Natural killer cell (primary cell): ENCODE measurements at regions not wholly inside any gene's neighbourhood (a gene's known extent, or its start where the extent isn't known, plus 50 kb on each side); places are given as distances from the start of the nearest gene placed in this dataset.

ENCODE experiments used
- ATAC-seq, 3 donors: fragments of 150-1000 bp in 2 of 3; fragments of 200-7000 bp in 1 of 3; cut with Tn5 transposase; 1 replicate in 1 of 3; 2 replicates in 2 of 3; pipeline ENCODE4 v1.10.0; 2021; ENCODE audit warnings: mild to moderate bottlenecking in 2 of 3, moderate library complexity in 2 of 3
- DNase-seq, 2 donors: peaks; one replicate each; pipeline versions ENCODE4 v3.0.0 to v3.0.0-alpha.2; 2013 to 2021; ENCODE audit warnings: mixed read lengths in 1 of 2
- H3K27ac ChIP-seq: one replicate; pipeline ENCODE4 v1.5.1; 2013; ENCODE audit warnings: mild to moderate bottlenecking, low read length
- H3K27me3 ChIP-seq: one replicate; pipeline ENCODE4 v1.6.1; 2013; ENCODE audit warnings: low read length; ENCODE audit not compliant: control insufficient read depth, insufficient read depth
- H3K36me3 ChIP-seq: one replicate; pipeline ENCODE4 v1.6.1; 2013; ENCODE audit warnings: low read length; ENCODE audit not compliant: control insufficient read depth, insufficient read depth
- H3K4me1 ChIP-seq: one replicate; pipeline ENCODE4 v1.6.1; 2013; ENCODE audit warnings: low read length; ENCODE audit not compliant: control insufficient read depth, insufficient read depth
- H3K4me3 ChIP-seq: one replicate; pipeline ENCODE4 v1.5.1; 2013; ENCODE audit warnings: low read length
- H3K9me3 ChIP-seq: one replicate; pipeline ENCODE4 v1.6.1; 2013; ENCODE audit warnings: low read length; ENCODE audit not compliant: control insufficient read depth, insufficient read depth
- H3K27ac Mint-ChIP-seq, 2 donors: one replicate each; pipeline ENCODE4 v1.8.0; 2022; ENCODE audit warnings: mild to moderate bottlenecking in 2 of 2, mixed read lengths in 2 of 2, moderate library complexity in 1 of 2
- H3K27me3 Mint-ChIP-seq, 2 donors: one replicate each; pipeline ENCODE4 v1.8.0; 2022; ENCODE audit warnings: low read depth in 2 of 2, mixed read lengths in 2 of 2
- H3K36me3 Mint-ChIP-seq: one replicate; pipeline ENCODE4 v1.8.0; 2022; ENCODE audit warnings: mixed read lengths
- H3K4me1 Mint-ChIP-seq, 2 donors: one replicate each; pipeline ENCODE4 v1.8.0; 2022; ENCODE audit warnings: mixed read lengths in 2 of 2
- H3K4me3 Mint-ChIP-seq: one replicate; pipeline ENCODE4 v1.8.0; 2022; ENCODE audit warnings: mild to moderate bottlenecking, moderate library complexity, mixed read lengths
- H3K9me3 Mint-ChIP-seq, 2 donors: one replicate each; pipeline ENCODE4 v1.8.0; 2022; ENCODE audit warnings: mixed read lengths in 2 of 2
- CTCF ChIP-seq: fragments of 200-600 bp; IDR thresholded peaks from one replicate; pipeline ENCODE4 v1.8.0; 2022; ENCODE audit warnings: antibody characterized with exemption
- WGBS: methylation state at CpG from one replicate; pipeline ENCODE4 v1.1.7; 2013; ENCODE audit warnings: missing lambda C conversion rate; ENCODE audit not compliant: insufficient coverage; 5-methylcytosine and 5-hydroxymethylcytosine counted together
- intact Hi-C: fragments of 100-400 bp; cut with micrococcal nuclease; formaldehyde crosslinking; loops from one replicate; pipeline ENCODE4 v1.14.2; 2022

- no peaks in the 10 kb centered on the region for H3K36me3 Mint-ChIP-seq
- H3K27me3 ChIP-seq: no peaks in the 10 kb centered on the region
- no peak overlapping the region for H3K4me3 Mint-ChIP-seq
- H3K9me3 ChIP-seq: peaks cover 2% of the 10 kb centered on the region
- no peaks in the 10 kb centered on the region for H3K27me3 Mint-ChIP-seq
- H3K4me1 ChIP-seq: no peaks in the 10 kb centered on the region
- no peak for TF ChIP-seq CTCF
- intact Hi-C loops: no loop called here
- H3K4me3 ChIP-seq: no peak overlapping the region
- no peaks in the 10 kb centered on the region for H3K36me3 ChIP-seq
- H3K4me1 Mint-ChIP-seq: no peaks in the 10 kb centered on the region
- ATAC-seq (no peak), DNase-seq (no peak)
- WGBS: 75% methylated on average over 4 of the region's 4 CpGs
- H3K27ac ChIP-seq: no peak overlapping the region
- H3K27ac Mint-ChIP-seq: no peak overlapping the region
- H3K9me3 Mint-ChIP-seq: peaks cover 2 to 10% of the 10 kb centered on the region in 2 donors
Observed at GRCh38 chr9:1532171-1532570, 482.0 kb downstream of the DMRT2 start.

GRCh38 chr9:1535051-1535450, 480.1 kb upstream of the SMARCA2 start:
- H3K4me3 Mint-ChIP-seq: no peak overlapping the region

GRCh38 chr9:1535599-1535998, 479.5 kb upstream of the SMARCA2 start:
- H3K9me3 ChIP-seq: no peaks in the 10 kb centered on the region
- no peaks in the 10 kb centered on the region for H3K27me3 ChIP-seq
- no peak overlapping the region for H3K27ac Mint-ChIP-seq
- no peak for TF ChIP-seq CTCF
- intact Hi-C loops: no loop called here
- H3K4me3 ChIP-seq: no peak overlapping the region
- H3K36me3 Mint-ChIP-seq: no peaks in the 10 kb centered on the region
- H3K4me3 Mint-ChIP-seq: no peak overlapping the region
- H3K27me3 Mint-ChIP-seq: no peaks in the 10 kb centered on the region
- 81% methylated on average over 2 of the region's 2 CpGs for WGBS
- no peaks in the 10 kb centered on the region for H3K4me1 Mint-ChIP-seq
- H3K27ac ChIP-seq: no peak overlapping the region
- no peaks in the 10 kb centered on the region for H3K36me3 ChIP-seq
- no peaks in the 10 kb centered on the region for H3K4me1 ChIP-seq
- DNase-seq: no peak
- no peak for ATAC-seq
- H3K9me3 Mint-ChIP-seq: peaks cover 0 to 5% of the 10 kb centered on the region in 2 donors

More at GRCh38 chr9:1535051-1535450, 480.1 kb upstream of the SMARCA2 start:
- ATAC-seq (no peak), DNase-seq (no peak)
- 94% methylated on average over 2 of the region's 2 CpGs for WGBS
- Histone ChIP-seq H3K4me3 (no peak overlapping the region), H3K27ac (no peak overlapping the region), H3K36me3 (no peaks in the 10 kb centered on the region), H3K9me3 (no peaks in the 10 kb centered on the region), H3K4me1 (no peaks in the 10 kb centered on the region), H3K27me3 (no peaks in the 10 kb centered on the region)
- H3K27ac Mint-ChIP-seq: no peak overlapping the region
- peaks cover 0 to 5% of the 10 kb centered on the region in 2 donors for H3K9me3 Mint-ChIP-seq
- no peak for TF ChIP-seq CTCF
- no peaks in the 10 kb centered on the region for H3K27me3 Mint-ChIP-seq
- H3K36me3 Mint-ChIP-seq: no peaks in the 10 kb centered on the region
- intact Hi-C loops: no loop called here
- no peaks in the 10 kb centered on the region for H3K4me1 Mint-ChIP-seq

GRCh38 chr9:1536522-1537170, 478.5 kb upstream of the SMARCA2 start:
- 78% methylated on average over 5 of the region's 5 CpGs for WGBS
- Mint-ChIP-seq H3K27me3 (no peaks in the 10 kb centered on the region), H3K36me3 (no peaks in the 10 kb centered on the region), H3K9me3 (peaks cover 0 to 2% of the 10 kb centered on the region in 2 donors), H3K27ac (no peak overlapping the region), H3K4me3 (no peak overlapping the region), H3K4me1 (no peaks in the 10 kb centered on the region)
- H3K4me3 ChIP-seq: no peak overlapping the region
- H3K4me1 ChIP-seq: no peaks in the 10 kb centered on the region
- no peak overlapping the region for H3K27ac ChIP-seq
- intact Hi-C loops: no loop called here
- no peak for TF ChIP-seq CTCF
- ATAC-seq (no peak), DNase-seq (no peak)
- no peaks in the 10 kb centered on the region for H3K9me3 ChIP-seq
- H3K27me3 ChIP-seq: no peaks in the 10 kb centered on the region
- H3K36me3 ChIP-seq: no peaks in the 10 kb centered on the region
